ENCODE measurements at regions not wholly inside any gene's neighbourhood (a gene's known extent, or its start where the extent isn't known, plus 50 kb on each side); places are given as distances from the start of the nearest gene placed in this dataset.
"Not testable (repeated sequence)": the region's sequence is repeated elsewhere in the genome, so short reads cannot be mapped to it uniquely, and the experiment has no call there.

GRCh38 chr2:91759361-91759941 is 3068.0 kb downstream of the RPIA start:
- H3K9ac ChIP-seq (ENCODE audit: insufficient read depth, low read length); H3K4me2 ChIP-seq (ENCODE audit: extremely low read depth, insufficient read depth, low read length); H4K20me1 ChIP-seq (ENCODE audit: control insufficient read depth, extremely low read depth, insufficient read depth, low read length); H3K27ac ChIP-seq (ENCODE audit: insufficient read depth, low read length); H3K36me3 ChIP-seq (ENCODE audit: control insufficient read depth, insufficient read depth, low read length); H2AFZ ChIP-seq (ENCODE audit: low read length); H3K4me3 ChIP-seq (replicated peaks in 1 of 4; ENCODE audit: control extremely low read depth in 1 of 4, insufficient read depth in 1 of 4, low read depth in 3 of 4, low read length in 4 of 4); H3K79me2 ChIP-seq (ENCODE audit: control insufficient read depth, insufficient read depth, low read length); H3K4me1 ChIP-seq (ENCODE audit: control insufficient read depth, extremely low read depth, insufficient read depth, low read length); H3K9me3 ChIP-seq (ENCODE audit: control insufficient read depth, insufficient read depth, low read depth, low read length); H3K27me3 ChIP-seq (ENCODE audit: control insufficient read depth, insufficient read depth, low read length); DNase-seq (ENCODE audit: low read depth in 2 of 2): not testable (repeated sequence)
- TF ChIP-seq CTCF (conservative IDR thresholded peaks at IDR 0.05 in 1 of 2, IDR thresholded peaks at IDR 0.05 in 1 of 2; ENCODE audit: low read depth in 1 of 2, low read length in 2 of 2) = peak in 1 of 2 donors; percentile 21

GRCh38 chr2:91760672-91761071 is 3069.2 kb downstream of the RPIA start:
- H3K9ac ChIP-seq (ENCODE audit: insufficient read depth, low read length); H3K9me3 ChIP-seq (ENCODE audit: control insufficient read depth, insufficient read depth, low read depth, low read length); H2AFZ ChIP-seq (ENCODE audit: low read length); H3K4me3 ChIP-seq (replicated peaks in 1 of 4; ENCODE audit: control extremely low read depth in 1 of 4, insufficient read depth in 1 of 4, low read depth in 3 of 4, low read length in 4 of 4); H3K4me2 ChIP-seq (ENCODE audit: extremely low read depth, insufficient read depth, low read length); H4K20me1 ChIP-seq (ENCODE audit: control insufficient read depth, extremely low read depth, insufficient read depth, low read length); H3K27ac ChIP-seq (ENCODE audit: insufficient read depth, low read length); H3K4me1 ChIP-seq (ENCODE audit: control insufficient read depth, extremely low read depth, insufficient read depth, low read length); H3K36me3 ChIP-seq (ENCODE audit: control insufficient read depth, insufficient read depth, low read length); H3K27me3 ChIP-seq (ENCODE audit: control insufficient read depth, insufficient read depth, low read length); DNase-seq (ENCODE audit: low read depth in 2 of 2); H3K79me2 ChIP-seq (ENCODE audit: control insufficient read depth, insufficient read depth, low read length): not testable (repeated sequence)

GRCh38 chr2:91762312-91762711 is 3070.8 kb downstream of the RPIA start:
- not testable (repeated sequence) for H3K9ac ChIP-seq (ENCODE audit: insufficient read depth, low read length); H3K4me1 ChIP-seq (ENCODE audit: control insufficient read depth, extremely low read depth, insufficient read depth, low read length); H3K79me2 ChIP-seq (ENCODE audit: control insufficient read depth, insufficient read depth, low read length); H3K27me3 ChIP-seq (ENCODE audit: control insufficient read depth, insufficient read depth, low read length); DNase-seq (ENCODE audit: low read depth in 2 of 2); H2AFZ ChIP-seq (ENCODE audit: low read length); H3K27ac ChIP-seq (ENCODE audit: insufficient read depth, low read length); H3K36me3 ChIP-seq (ENCODE audit: control insufficient read depth, insufficient read depth, low read length); H4K20me1 ChIP-seq (ENCODE audit: control insufficient read depth, extremely low read depth, insufficient read depth, low read length); H3K4me2 ChIP-seq (ENCODE audit: extremely low read depth, insufficient read depth, low read length); H3K4me3 ChIP-seq (replicated peaks in 1 of 4; ENCODE audit: control extremely low read depth in 1 of 4, insufficient read depth in 1 of 4, low read depth in 3 of 4, low read length in 4 of 4); H3K9me3 ChIP-seq (ENCODE audit: control insufficient read depth, insufficient read depth, low read depth, low read length)

- not testable (repeated sequence) for H3K4me1 ChIP-seq (ENCODE audit: control insufficient read depth, extremely low read depth, insufficient read depth, low read length); H3K27me3 ChIP-seq (ENCODE audit: control insufficient read depth, insufficient read depth, low read length); H4K20me1 ChIP-seq (ENCODE audit: control insufficient read depth, extremely low read depth, insufficient read depth, low read length); DNase-seq (ENCODE audit: low read depth in 2 of 2); H3K9ac ChIP-seq (ENCODE audit: insufficient read depth, low read length); H3K27ac ChIP-seq (ENCODE audit: insufficient read depth, low read length); H3K79me2 ChIP-seq (ENCODE audit: control insufficient read depth, insufficient read depth, low read length); H3K9me3 ChIP-seq (ENCODE audit: control insufficient read depth, insufficient read depth, low read depth, low read length); H3K36me3 ChIP-seq (ENCODE audit: control insufficient read depth, insufficient read depth, low read length); H2AFZ ChIP-seq (ENCODE audit: low read length); H3K4me3 ChIP-seq (replicated peaks in 1 of 4; ENCODE audit: control extremely low read depth in 1 of 4, insufficient read depth in 1 of 4, low read depth in 3 of 4, low read length in 4 of 4); H3K4me2 ChIP-seq (ENCODE audit: extremely low read depth, insufficient read depth, low read length)
These were observed 3072.2 kb downstream of the RPIA start for GRCh38 chr2:91763710-91764109.

GRCh38 chr2:91764581-91765002 is 3073.1 kb downstream of the RPIA start:
- H3K9me3 ChIP-seq (ENCODE audit: control insufficient read depth, insufficient read depth, low read depth, low read length); H3K36me3 ChIP-seq (ENCODE audit: control insufficient read depth, insufficient read depth, low read length); H2AFZ ChIP-seq (ENCODE audit: low read length); H3K4me2 ChIP-seq (ENCODE audit: extremely low read depth, insufficient read depth, low read length); H3K27me3 ChIP-seq (ENCODE audit: control insufficient read depth, insufficient read depth, low read length); H4K20me1 ChIP-seq (ENCODE audit: control insufficient read depth, extremely low read depth, insufficient read depth, low read length); H3K9ac ChIP-seq (ENCODE audit: insufficient read depth, low read length); H3K4me3 ChIP-seq (replicated peaks in 1 of 4; ENCODE audit: control extremely low read depth in 1 of 4, insufficient read depth in 1 of 4, low read depth in 3 of 4, low read length in 4 of 4); H3K79me2 ChIP-seq (ENCODE audit: control insufficient read depth, insufficient read depth, low read length); H3K4me1 ChIP-seq (ENCODE audit: control insufficient read depth, extremely low read depth, insufficient read depth, low read length); H3K27ac ChIP-seq (ENCODE audit: insufficient read depth, low read length): not testable (repeated sequence)
- DNase-seq (ENCODE audit: low read depth in 2 of 2) = peak; percentile 35 to 64

GRCh38 chr2:91765018-91765754 is 3073.7 kb downstream of the RPIA start:
- not testable (repeated sequence) for H3K9ac ChIP-seq (ENCODE audit: insufficient read depth, low read length); DNase-seq (ENCODE audit: low read depth in 2 of 2); H4K20me1 ChIP-seq (ENCODE audit: control insufficient read depth, extremely low read depth, insufficient read depth, low read length); H3K36me3 ChIP-seq (ENCODE audit: control insufficient read depth, insufficient read depth, low read length); H2AFZ ChIP-seq (ENCODE audit: low read length); H3K79me2 ChIP-seq (ENCODE audit: control insufficient read depth, insufficient read depth, low read length); H3K9me3 ChIP-seq (ENCODE audit: control insufficient read depth, insufficient read depth, low read depth, low read length); H3K4me3 ChIP-seq (replicated peaks in 1 of 4; ENCODE audit: control extremely low read depth in 1 of 4, insufficient read depth in 1 of 4, low read depth in 3 of 4, low read length in 4 of 4); H3K27ac ChIP-seq (ENCODE audit: insufficient read depth, low read length); H3K27me3 ChIP-seq (ENCODE audit: control insufficient read depth, insufficient read depth, low read length); H3K4me2 ChIP-seq (ENCODE audit: extremely low read depth, insufficient read depth, low read length); H3K4me1 ChIP-seq (ENCODE audit: control insufficient read depth, extremely low read depth, insufficient read depth, low read length)
